HCT116 (cell line): ENCODE measurements at regions not wholly inside any gene's neighbourhood (a gene's known extent, or its start where the extent isn't known, plus 50 kb on each side); places are given as distances from the start of the nearest gene placed in this dataset.

Experiments used
- ATAC-seq: fragments of 200-7000 bp; cut with Tn5 transposase; 2 replicates; pipeline ENCODE4 v1.9.1; 2020; ENCODE audit warnings: mild to moderate bottlenecking, moderate library complexity
- BruUV-seq: library from RNA; stranded (reverse); fragments of 400-500 nt; replicated peaks from 2 replicates; lab custom pipeline; 2021; lab: Mats Ljungman, UMichigan
- CTCF ChIA-PET: fragments of 300-600 bp; sonication (Branson Sonifier 250); formaldehyde crosslinking; loops from one replicate; lab custom pipeline; 2021; ENCODE audit warnings: antibody characterized with exemption; lab: Charles Lee
- POLR2A ChIA-PET: fragments of 300-600, 350-600 bp; sonication (Branson Sonifier 250); formaldehyde crosslinking; loops from one replicate; lab custom pipeline; 2021; ENCODE audit warnings: antibody characterized with exemption; lab: Charles Lee
- RAD21 ChIA-PET, 2 experiments: fragments of 300-600 bp; sonication (Branson Sonifier 250); formaldehyde crosslinking; loops; one replicate each; lab custom pipeline; 2023; ENCODE audit warnings: low total read pairs in 2 of 2; ENCODE audit not compliant: uncharacterized antibody in 2 of 2, unreplicated experiment in 2 of 2, low non-redundant PET in 1 of 2; lab: Charles Lee
- DNase-seq: peaks from one replicate; pipeline ENCODE4 v3.0.0-alpha.2; 2010; ENCODE audit warnings: low read depth, low spot score
- H2AFZ ChIP-seq: fragments of 200-600 bp; shearing (Covaris generic), sonication (generic); 2 replicates; pipeline ENCODE4 v1.6.1; 2017; ENCODE audit warnings: low read depth, mixed run types, mixed read lengths, antibody characterized with exemption, low read length; ENCODE audit not compliant: poor library complexity, severe bottlenecking
- H3K27ac ChIP-seq: 2 replicates; pipeline ENCODE4 v1.5.1; 2012; ENCODE audit warnings: low read depth, low read length
- H3K27me3 ChIP-seq: fragments of 200-600 bp; sonication (generic); 2 replicates; pipeline ENCODE4 v1.6.1; 2016; ENCODE audit warnings: mixed run types, low read length, mixed read lengths; ENCODE audit not compliant: insufficient read depth
- H3K36me3 ChIP-seq, 2 experiments: fragments of 200-500 bp in 1 of 2; fragments of 200-600 bp in 1 of 2; sonication (Bioruptor generic) in 1 of 2; sonication (generic) in 1 of 2; 2 replicates each; pipeline versions ENCODE4 v1.5.1 to v1.6.1; 2014 to 2016; ENCODE audit warnings: low read length in 2 of 2, inconsistent platforms in 1 of 2, mixed read lengths in 1 of 2, mixed run types in 1 of 2; ENCODE audit not compliant: insufficient read depth in 2 of 2, control insufficient read depth in 1 of 2
- H3K4me1 ChIP-seq, 2 experiments: fragments of 200-600 bp in 1 of 2; sonication (generic) in 1 of 2; 2 replicates each; pipeline versions ENCODE4 v1.5.1 to v1.6.1; 2012 to 2017; ENCODE audit warnings: low read length in 2 of 2, inconsistent platforms in 1 of 2, mild to moderate bottlenecking in 1 of 2, mixed read lengths in 1 of 2, mixed run types in 1 of 2, moderate library complexity in 1 of 2; ENCODE audit not compliant: insufficient read depth in 2 of 2, control insufficient read depth in 1 of 2
- H3K4me2 ChIP-seq: fragments of 200-600 bp; sonication (generic); 2 replicates; pipeline ENCODE4 v1.6.1; 2017; ENCODE audit warnings: mixed run types, low read length, mixed read lengths
- H3K4me3 ChIP-seq, 2 experiments: fragments of 200-600 bp in 1 of 2; sonication (generic) in 1 of 2; replicated peaks in 1 of 2; 2 replicates each; pipeline ENCODE4 v1.5.1; 2011 to 2016; ENCODE audit warnings: low read length in 2 of 2, control low read depth in 1 of 2, low read depth in 1 of 2, mild to moderate bottlenecking in 1 of 2, mixed read lengths in 1 of 2, mixed run types in 1 of 2
- H3K79me2 ChIP-seq: fragments of 200-600 bp; sonication (generic); 2 replicates; pipeline ENCODE4 v1.6.1; 2017; ENCODE audit warnings: mild to moderate bottlenecking, mixed run types, low read length, moderate library complexity, mixed read lengths; ENCODE audit not compliant: insufficient read depth
- H3K9ac ChIP-seq: fragments of 200-600 bp; sonication (generic); 2 replicates; pipeline ENCODE4 v1.6.1; 2016; ENCODE audit warnings: low read length, mixed read lengths
- H3K9me2 ChIP-seq: fragments of 200-600 bp; sonication (generic), shearing (Covaris generic); 2 replicates; pipeline ENCODE4 v1.6.1; 2017; ENCODE audit warnings: mixed run types, mild to moderate bottlenecking, moderate library complexity; ENCODE audit not compliant: insufficient read depth
- H3K9me3 ChIP-seq, 2 experiments: fragments of 200-500 bp in 1 of 2; fragments of 200-600 bp in 1 of 2; sonication (Bioruptor generic) in 1 of 2; sonication (generic) in 1 of 2; 2 replicates each; pipeline ENCODE4 v1.6.1; 2014 to 2017; ENCODE audit warnings: low read length in 2 of 2, mixed read lengths in 2 of 2, inconsistent platforms in 1 of 2, low read depth in 1 of 2, mild to moderate bottlenecking in 1 of 2, mixed run types in 1 of 2, moderate library complexity in 1 of 2; ENCODE audit not compliant: control insufficient read depth in 1 of 2, insufficient read depth in 1 of 2
- H4K20me1 ChIP-seq: fragments of 200-600 bp; sonication (generic), shearing (Covaris generic); 2 replicates; pipeline ENCODE4 v1.6.1; 2017; ENCODE audit warnings: mixed run types, mild to moderate bottlenecking, moderate library complexity; ENCODE audit not compliant: insufficient read depth
- CEBPB ChIP-seq: IDR thresholded peaks from 2 replicates; pipeline ENCODE4 v1.6.1; 2012; ENCODE audit warnings: low read depth
- CTCF ChIP-seq, 3 experiments: fragments of 200-600 bp in 1 of 3; sonication (generic) in 1 of 3; IDR thresholded peaks in 2 of 3; conservative IDR thresholded peaks in 1 of 3; 2 replicates each; pipeline ENCODE4 v1.5.1; 2012 to 2017; ENCODE audit warnings: low read depth in 2 of 3, low read length in 2 of 3, antibody characterized with exemption in 1 of 3, borderline replicate concordance in 1 of 3, control low read depth in 1 of 3, mild to moderate bottlenecking in 1 of 3, mixed read lengths in 1 of 3, mixed run types in 1 of 3, moderate library complexity in 1 of 3; ENCODE audit not compliant: insufficient read depth in 1 of 3
- ELF1 ChIP-seq: IDR thresholded peaks from 2 replicates; pipeline ENCODE4 v1.6.1; 2012; ENCODE audit warnings: low read depth, borderline replicate concordance
- EZH2phosphoT487 ChIP-seq: fragments of 200-600 bp; IDR thresholded peaks from 2 replicates; pipeline ENCODE4 v1.6.1; 2018; ENCODE audit warnings: antibody characterized with exemption, borderline replicate concordance
- JUND ChIP-seq: IDR thresholded peaks from 2 replicates; pipeline ENCODE4 v1.6.1; 2012
- POLR2A ChIP-seq: IDR thresholded peaks from 2 replicates; pipeline ENCODE4 v1.7.0; 2011; ENCODE audit warnings: borderline replicate concordance; ENCODE audit not compliant: insufficient read depth, insufficient read length; ENCODE audit errors: extremely low read depth
- POLR2AphosphoS5 ChIP-seq: IDR thresholded peaks from 2 replicates; pipeline ENCODE4 v1.6.1; 2011; ENCODE audit warnings: mild to moderate bottlenecking, low read depth, low read length, moderate library complexity
- RAD21 ChIP-seq: IDR thresholded peaks from 2 replicates; pipeline ENCODE4 v1.6.1; 2012; ENCODE audit warnings: low read depth, mild to moderate bottlenecking
- SP1 ChIP-seq: IDR thresholded peaks from 2 replicates; pipeline ENCODE4 v1.6.1; 2012; ENCODE audit warnings: low read depth
- SRF ChIP-seq: IDR thresholded peaks from 2 replicates; pipeline ENCODE4 v1.6.1; 2012; ENCODE audit warnings: low read depth
- TCF7L2 ChIP-seq: IDR thresholded peaks from 2 replicates; pipeline ENCODE4 v1.7.0; 2011; ENCODE audit warnings: borderline replicate concordance, inconsistent platforms; ENCODE audit not compliant: insufficient read depth, insufficient read length; ENCODE audit errors: extremely low read depth
- YY1 ChIP-seq: IDR thresholded peaks from 2 replicates; pipeline ENCODE4 v1.6.1; 2011; ENCODE audit warnings: low read length, low read depth, moderate library complexity, mild to moderate bottlenecking; ENCODE audit not compliant: insufficient replicate concordance; ENCODE audit errors: extremely low read depth
- ZFX ChIP-seq: fragments of 450-650 bp; IDR thresholded peaks from 2 replicates; pipeline ENCODE4 v1.6.1; 2017
- ZNF274 ChIP-seq: fragments of 200-500 bp; sonication (Bioruptor generic); IDR thresholded peaks from 2 replicates; pipeline ENCODE4 v1.6.1; 2014; ENCODE audit warnings: mild to moderate bottlenecking, low read depth, low read length, inconsistent platforms
- intact Hi-C: fragments of 100-400 bp; cut with micrococcal nuclease; formaldehyde crosslinking; loops from 2 replicates; pipeline ENCODE4 v1.10.0; 2022
- TF ChIP-seq, protein P1 (sequence below): IDR thresholded peaks from 2 replicates; pipeline ENCODE4 v1.6.1; 2012; ENCODE audit warnings: low read depth

GRCh38 chr4:81651243-81651899 lies 179.7 kb upstream of the RASGEF1B start (continued):
- TF ChIP-seq, protein P1, sequence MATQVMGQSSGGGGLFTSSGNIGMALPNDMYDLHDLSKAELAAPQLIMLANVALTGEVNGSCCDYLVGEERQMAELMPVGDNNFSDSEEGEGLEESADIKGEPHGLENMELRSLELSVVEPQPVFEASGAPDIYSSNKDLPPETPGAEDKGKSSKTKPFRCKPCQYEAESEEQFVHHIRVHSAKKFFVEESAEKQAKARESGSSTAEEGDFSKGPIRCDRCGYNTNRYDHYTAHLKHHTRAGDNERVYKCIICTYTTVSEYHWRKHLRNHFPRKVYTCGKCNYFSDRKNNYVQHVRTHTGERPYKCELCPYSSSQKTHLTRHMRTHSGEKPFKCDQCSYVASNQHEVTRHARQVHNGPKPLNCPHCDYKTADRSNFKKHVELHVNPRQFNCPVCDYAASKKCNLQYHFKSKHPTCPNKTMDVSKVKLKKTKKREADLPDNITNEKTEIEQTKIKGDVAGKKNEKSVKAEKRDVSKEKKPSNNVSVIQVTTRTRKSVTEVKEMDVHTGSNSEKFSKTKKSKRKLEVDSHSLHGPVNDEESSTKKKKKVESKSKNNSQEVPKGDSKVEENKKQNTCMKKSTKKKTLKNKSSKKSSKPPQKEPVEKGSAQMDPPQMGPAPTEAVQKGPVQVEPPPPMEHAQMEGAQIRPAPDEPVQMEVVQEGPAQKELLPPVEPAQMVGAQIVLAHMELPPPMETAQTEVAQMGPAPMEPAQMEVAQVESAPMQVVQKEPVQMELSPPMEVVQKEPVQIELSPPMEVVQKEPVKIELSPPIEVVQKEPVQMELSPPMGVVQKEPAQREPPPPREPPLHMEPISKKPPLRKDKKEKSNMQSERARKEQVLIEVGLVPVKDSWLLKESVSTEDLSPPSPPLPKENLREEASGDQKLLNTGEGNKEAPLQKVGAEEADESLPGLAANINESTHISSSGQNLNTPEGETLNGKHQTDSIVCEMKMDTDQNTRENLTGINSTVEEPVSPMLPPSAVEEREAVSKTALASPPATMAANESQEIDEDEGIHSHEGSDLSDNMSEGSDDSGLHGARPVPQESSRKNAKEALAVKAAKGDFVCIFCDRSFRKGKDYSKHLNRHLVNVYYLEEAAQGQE: no peak
- no peak for TF ChIP-seq ZFX
- TF ChIP-seq POLR2A: no peak
- no peak for TF ChIP-seq CTCF (IDR thresholded peaks at IDR 0.05 in 2 of 3, conservative IDR thresholded peaks at IDR 0.05 in 1 of 3; ENCODE audit: borderline replicate concordance in 1 of 3, insufficient read depth in 1 of 3, low read depth in 2 of 3, low read length in 2 of 3)
- no peak for TF ChIP-seq CEBPB
- TF ChIP-seq EZH2phosphoT487: no peak
- TF ChIP-seq, all 23 proteins: peak for 0

DNA sequence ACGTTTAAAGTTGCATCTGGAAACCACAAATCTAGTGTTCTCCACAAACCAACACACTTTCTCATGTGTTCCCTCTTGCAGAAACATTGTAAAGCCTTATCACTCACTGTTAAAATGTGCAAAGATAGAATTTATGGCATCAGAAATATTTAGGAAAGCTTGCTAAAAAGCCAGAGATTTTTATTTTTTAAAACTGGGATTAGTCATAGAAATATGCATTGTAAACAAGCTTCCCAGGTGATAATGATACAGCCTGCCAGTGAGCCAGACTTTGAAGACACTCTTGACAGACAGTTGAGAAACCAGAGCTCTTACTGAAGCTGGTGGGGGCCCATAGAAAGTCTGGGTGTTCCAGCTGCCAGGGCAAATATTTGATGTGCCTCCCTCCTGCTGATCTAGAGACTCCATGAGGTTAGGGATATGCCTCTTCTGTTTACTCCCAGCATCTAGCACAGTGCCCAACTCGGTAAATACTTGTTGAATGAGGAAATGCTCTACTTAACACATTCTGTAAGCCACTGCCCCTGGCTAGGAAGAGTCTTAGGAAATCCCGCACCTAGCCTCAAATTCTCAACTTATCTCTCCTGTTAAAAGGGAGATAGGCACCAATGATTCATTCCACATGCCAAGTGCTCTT lies 179.0 kb upstream of the RASGEF1B start:
- ChIA-PET CTCF (no interaction called here), RAD21 (no interaction called here)

More for the DNA sequence above, 179.0 kb upstream of the RASGEF1B start:
- BruUV-seq: no TSS peak
- Histone ChIP-seq H3K9me2 (no peaks in the 10 kb centered on the region), H3K27ac (no peak overlapping the region), H3K79me2 (no peaks in the 10 kb centered on the region), H4K20me1 (no peaks in the 10 kb centered on the region; the same call in 1 of the 2 replicates), H3K4me2 (no peak overlapping the region), H3K4me3 (no peak overlapping the region), H3K9me3 (no peaks in the 10 kb centered on the region), H3K27me3 (peaks cover 14% of the 10 kb centered on the region; the same call in 1 of the 2 replicates), H2AFZ (no peak overlapping the region), H3K9ac (no peak overlapping the region), H3K36me3 (no peaks in the 10 kb centered on the region), H3K4me1 (no peaks in the 10 kb centered on the region)
- intact Hi-C loops: no loop called here
- no peak for DNase-seq
- POLR2A ChIA-PET: no interaction called here
- no peak for ATAC-seq
- no peak for TF ChIP-seq TCF7L2
- TF ChIP-seq YY1: no peak
- TF ChIP-seq POLR2AphosphoS5: no peak
- TF ChIP-seq CEBPB: no peak
- TF ChIP-seq JUND: no peak
- TF ChIP-seq CTCF (IDR thresholded peaks at IDR 0.05 in 2 of 3, conservative IDR thresholded peaks at IDR 0.05 in 1 of 3; ENCODE audit: borderline replicate concordance in 1 of 3, insufficient read depth in 1 of 3, low read depth in 2 of 3, low read length in 2 of 3): no peak
- no peak for TF ChIP-seq EZH2phosphoT487
- no peak for TF ChIP-seq RAD21
- no peak for TF ChIP-seq SRF
- no peak for TF ChIP-seq ELF1
- TF ChIP-seq ZNF274: no peak
- TF ChIP-seq SP1: no peak
